HEK293 (cell line): ENCODE measurements at regions not wholly inside any gene's neighbourhood (a gene's known extent, or its start where the extent isn't known, plus 50 kb on each side); places are given as distances from the start of the nearest gene placed in this dataset.

ENCODE experiments used
- CTCF ChIP-seq: fragments of 450-650 bp; formaldehyde crosslinking; IDR thresholded peaks from 2 replicates; pipeline ENCODE4 v1.5.1; 2016; ENCODE audit warnings: missing biosample characterization, missing genetic modification characterization
- ZBTB7A ChIP-seq: fragments of 450-650 bp; formaldehyde crosslinking; IDR thresholded peaks from 2 replicates; pipeline ENCODE4 v1.5.1; 2016; ENCODE audit warnings: low read depth, missing biosample characterization, missing genetic modification characterization
- ZNF16 ChIP-seq: fragments of 450-650 bp; formaldehyde crosslinking; IDR thresholded peaks from 2 replicates; pipeline ENCODE4 v1.5.1; 2016; ENCODE audit warnings: low read depth, missing biosample characterization, missing genetic modification characterization

GRCh38 chr20:4584510-4584909, 101.7 kb upstream of the PRNP start:
- TF ChIP-seq ZNF16 (no peak), ZBTB7A (tag by site-specific recombination) (no peak), CTCF (tag by site-specific recombination) (no peak)
